ENCODE measurements at regions not wholly inside any gene's neighbourhood (a gene's known extent, or its start where the extent isn't known, plus 50 kb on each side); places are given as distances from the start of the nearest gene placed in this dataset.
A peak's percentile ranks its signal among the peaks of the same experiment; 100 is the strongest.

- Histone ChIP-seq H3K4me3 (ENCODE audit: low read depth, low read length, poor library complexity, severe bottlenecking) (no peak overlapping the region), H3K4me2 (ENCODE audit: low read length) (no peak overlapping the region), H3K79me2 (ENCODE audit: insufficient read depth, low read depth, low read length) (no peaks in the 10 kb centered on the region), H3K27ac (ENCODE audit: low read depth, low read length, poor library complexity, severe bottlenecking) (no peak overlapping the region), H4K20me1 (ENCODE audit: insufficient read depth, low read length) (no peaks in the 10 kb centered on the region), H3K9me2 (ENCODE audit: insufficient read depth, low read length) (no peaks in the 10 kb centered on the region), H3K36me3 (ENCODE audit: insufficient read depth, low read length) (no peaks in the 10 kb centered on the region), H3K9me3 (ENCODE audit: low read length) (no peaks in the 10 kb centered on the region), H3K4me1 (ENCODE audit: insufficient read depth, low read length, poor library complexity, severe bottlenecking) (no peaks in the 10 kb centered on the region), H2AFZ (ENCODE audit: low read length) (no peak overlapping the region)
- intact Hi-C loops (cut with micrococcal nuclease; ENCODE audit: unreplicated experiment): no loop called here
- POLR2A ChIA-PET: interaction anchor here (0.7 to 1.2 kb wide), 3 partner anchors 11 to 240 kb away, joined by 3 to 4 read pairs (median 4); no protein-coding TSS in a partner anchor
- no peak for DNase-seq (ENCODE audit: low spot score)
- no TSS peak for BruUV-seq (replicated peaks)
- CTCF ChIA-PET (ENCODE audit: unreplicated experiment): no interaction called here
- TF ChIP-seq CTCF (conservative IDR thresholded peaks at IDR 0.05; ENCODE audit: low read length): no peak
- TF ChIP-seq EZH2phosphoT487 (IDR thresholded peaks at IDR 0.05; ENCODE audit: borderline replicate concordance, low read depth, low read length): no peak
Measured at GRCh38 chr2:193701484-193701883, 1506.8 kb upstream of the TMEFF2 start.

- Histone ChIP-seq H3K79me2 (ENCODE audit: insufficient read depth, low read depth, low read length) (no peaks in the 10 kb centered on the region), H3K27ac (ENCODE audit: low read depth, low read length, poor library complexity, severe bottlenecking) (no peak overlapping the region), H3K4me2 (ENCODE audit: low read length) (no peak overlapping the region), H3K9me3 (ENCODE audit: low read length) (no peaks in the 10 kb centered on the region), H2AFZ (ENCODE audit: low read length) (no peak overlapping the region), H3K4me3 (ENCODE audit: low read depth, low read length, poor library complexity, severe bottlenecking) (no peak overlapping the region), H3K36me3 (ENCODE audit: insufficient read depth, low read length) (no peaks in the 10 kb centered on the region), H3K4me1 (ENCODE audit: insufficient read depth, low read length, poor library complexity, severe bottlenecking) (no peaks in the 10 kb centered on the region), H4K20me1 (ENCODE audit: insufficient read depth, low read length) (no peaks in the 10 kb centered on the region), H3K9me2 (ENCODE audit: insufficient read depth, low read length) (no peaks in the 10 kb centered on the region)
- POLR2A ChIA-PET: interaction anchor here (0.8 to 1.1 kb wide), 2 partner anchors 10 to 30 kb away, joined by 3 read pairs; no protein-coding TSS in a partner anchor
- TF ChIP-seq CTCF (conservative IDR thresholded peaks at IDR 0.05; ENCODE audit: low read length) (peak; percentile 72), EZH2phosphoT487 (IDR thresholded peaks at IDR 0.05; ENCODE audit: borderline replicate concordance, low read depth, low read length) (no peak)
- CTCF ChIA-PET (ENCODE audit: unreplicated experiment): interaction anchor here (0.7 kb wide), 1 partner anchor 167 kb away, joined by 3 read pairs; no protein-coding TSS in a partner anchor
- no TSS peak for BruUV-seq (replicated peaks)
- intact Hi-C loops (cut with micrococcal nuclease; ENCODE audit: unreplicated experiment): loop anchor here (10.0 kb wide), 1 partner anchor 269 kb away; no protein-coding TSS in a partner anchor
- peak; percentile 10 for DNase-seq (ENCODE audit: low spot score)
Measured at GRCh38 chr2:193695367-193695766, 1500.6 kb upstream of the TMEFF2 start.

- H2AFZ ChIP-seq (ENCODE audit: low read length): no peak overlapping the region
Measured at GRCh38 chr2:193693758-193694157, 1499.0 kb upstream of the TMEFF2 start.

More at GRCh38 chr2:193693758-193694157, 1499.0 kb upstream of the TMEFF2 start:
- Histone ChIP-seq H3K9me3 (ENCODE audit: low read length) (no peaks in the 10 kb centered on the region), H3K27ac (ENCODE audit: low read depth, low read length, poor library complexity, severe bottlenecking) (no peak overlapping the region), H3K4me2 (ENCODE audit: low read length) (no peak overlapping the region), H3K4me1 (ENCODE audit: insufficient read depth, low read length, poor library complexity, severe bottlenecking) (no peaks in the 10 kb centered on the region), H3K79me2 (ENCODE audit: insufficient read depth, low read depth, low read length) (no peaks in the 10 kb centered on the region), H3K9me2 (ENCODE audit: insufficient read depth, low read length) (no peaks in the 10 kb centered on the region), H3K36me3 (ENCODE audit: insufficient read depth, low read length) (no peaks in the 10 kb centered on the region), H4K20me1 (ENCODE audit: insufficient read depth, low read length) (no peaks in the 10 kb centered on the region), H3K4me3 (ENCODE audit: low read depth, low read length, poor library complexity, severe bottlenecking) (no peak overlapping the region)
- TF ChIP-seq CTCF (conservative IDR thresholded peaks at IDR 0.05; ENCODE audit: low read length) (no peak), EZH2phosphoT487 (IDR thresholded peaks at IDR 0.05; ENCODE audit: borderline replicate concordance, low read depth, low read length) (no peak)
- ChIA-PET CTCF (ENCODE audit: unreplicated experiment) (no interaction called here), POLR2A (interaction anchor here (0.7 kb wide), 1 partner anchor 1038 kb away, joined by 3 read pairs; no protein-coding TSS in a partner anchor)
- DNase-seq (ENCODE audit: low spot score): no peak
- intact Hi-C loops (cut with micrococcal nuclease; ENCODE audit: unreplicated experiment): loop anchor here (10.0 kb wide), 1 partner anchor 271 kb away; no protein-coding TSS in a partner anchor
- no TSS peak for BruUV-seq (replicated peaks)
